ENCODE measurements at regions not wholly inside any gene's neighbourhood (a gene's known extent, or its start where the extent isn't known, plus 50 kb on each side); places are given as distances from the start of the nearest gene placed in this dataset.

- Histone ChIP-seq H3K27me3 (ENCODE audit: control insufficient read depth in 3 of 3, insufficient read depth in 3 of 3, low read length in 2 of 3) (peaks cover 0 to 3% (median 0%) of the 10 kb centered on the region in 3 donors), H3K36me3 (ENCODE audit: control insufficient read depth in 4 of 4, insufficient read depth in 4 of 4, low read length in 4 of 4) (no peaks in the 10 kb centered on the region), H3K27ac (ENCODE audit: low read depth in 1 of 2, low read length in 1 of 2) (no peak overlapping the region), H3K9ac (ENCODE audit: insufficient read depth in 1 of 2, low read length in 2 of 2) (no peak overlapping the region), H3K4me3 (no peak overlapping the region), H3K9me3 (ENCODE audit: control insufficient read depth in 4 of 4, insufficient read depth in 3 of 4, low read length in 3 of 4) (no peaks in the 10 kb centered on the region), H3K4me1 (ENCODE audit: control insufficient read depth in 5 of 5, insufficient read depth in 5 of 5, low read length in 5 of 5) (no peaks in the 10 kb centered on the region)
- WGBS, 2 donors, result 50 to 64% methylated on average over 3 of the region's 3 CpGs
- ATAC-seq (ENCODE audit: insufficient read depth, low FRiP score), result no peak
- TF ChIP-seq CTCF (IDR thresholded peaks at IDR 0.05; ENCODE audit: control extremely low read depth, extremely low read depth), result no peak
- no peak for DNase-seq
Observed at GRCh38 chr3:157918402-157918801, 187.8 kb downstream of the SHOX2 start.

- H3K4me1 ChIP-seq (ENCODE audit: control insufficient read depth in 5 of 5, insufficient read depth in 5 of 5, low read length in 5 of 5), result no peaks in the 10 kb centered on the region
- no peak overlapping the region for H3K4me3 ChIP-seq
- no peak overlapping the region for H3K27ac ChIP-seq (ENCODE audit: low read depth in 1 of 2, low read length in 1 of 2)
- H3K36me3 ChIP-seq (ENCODE audit: control insufficient read depth in 4 of 4, insufficient read depth in 4 of 4, low read length in 4 of 4), result no peaks in the 10 kb centered on the region
- TF ChIP-seq CTCF (IDR thresholded peaks at IDR 0.05; ENCODE audit: control extremely low read depth, extremely low read depth), result no peak
- 82 to 88% methylated on average over 3 of the region's 3 CpGs for WGBS, 2 donors
- no peak overlapping the region for H3K9ac ChIP-seq (ENCODE audit: insufficient read depth in 1 of 2, low read length in 2 of 2)
- H3K9me3 ChIP-seq (ENCODE audit: control insufficient read depth in 4 of 4, insufficient read depth in 3 of 4, low read length in 3 of 4), result no peaks in the 10 kb centered on the region
- ATAC-seq (ENCODE audit: insufficient read depth, low FRiP score) (no peak), DNase-seq (no peak)
- H3K27me3 ChIP-seq (ENCODE audit: control insufficient read depth in 3 of 3, insufficient read depth in 3 of 3, low read length in 2 of 3), result peaks cover 0 to 3% (median 0%) of the 10 kb centered on the region in 3 donors
Observed at GRCh38 chr3:157916672-157917071, 189.5 kb downstream of the SHOX2 start.

- Histone ChIP-seq H3K4me3 (no peak overlapping the region), H3K4me1 (ENCODE audit: control insufficient read depth in 5 of 5, insufficient read depth in 5 of 5, low read length in 5 of 5) (no peaks in the 10 kb centered on the region)
- no peak for ATAC-seq (ENCODE audit: insufficient read depth, low FRiP score)
Observed at GRCh38 chr3:157914882-157915281, 191.3 kb downstream of the SHOX2 start.

More at GRCh38 chr3:157914882-157915281, 191.3 kb downstream of the SHOX2 start:
- Histone ChIP-seq H3K27me3 (ENCODE audit: control insufficient read depth in 3 of 3, insufficient read depth in 3 of 3, low read length in 2 of 3) (no peaks in the 10 kb centered on the region), H3K9me3 (ENCODE audit: control insufficient read depth in 4 of 4, insufficient read depth in 3 of 4, low read length in 3 of 4) (no peaks in the 10 kb centered on the region), H3K36me3 (ENCODE audit: control insufficient read depth in 4 of 4, insufficient read depth in 4 of 4, low read length in 4 of 4) (no peaks in the 10 kb centered on the region), H3K9ac (ENCODE audit: insufficient read depth in 1 of 2, low read length in 2 of 2) (no peak overlapping the region), H3K27ac (ENCODE audit: low read depth in 1 of 2, low read length in 1 of 2) (no peak overlapping the region)
- TF ChIP-seq CTCF (IDR thresholded peaks at IDR 0.05; ENCODE audit: control extremely low read depth, extremely low read depth), result no peak
- no peak for DNase-seq

Measured in lung (tissue), 11 donors.